GM18858 (cell line): ENCODE measurements at regions not wholly inside any gene's neighbourhood (a gene's known extent, or its start where the extent isn't known, plus 50 kb on each side); places are given as distances from the start of the nearest gene placed in this dataset.
"Not testable (repeated sequence)": the region's sequence is repeated elsewhere in the genome, so short reads cannot be mapped to it uniquely, and the experiment has no call there.

Source experiments
- ATAC-seq: cut with Tn5 transposase; IDR thresholded peaks from one replicate; pipeline ENCODE4 v1.9.1; 2021; ENCODE audit not compliant: unreplicated experiment

DNA sequence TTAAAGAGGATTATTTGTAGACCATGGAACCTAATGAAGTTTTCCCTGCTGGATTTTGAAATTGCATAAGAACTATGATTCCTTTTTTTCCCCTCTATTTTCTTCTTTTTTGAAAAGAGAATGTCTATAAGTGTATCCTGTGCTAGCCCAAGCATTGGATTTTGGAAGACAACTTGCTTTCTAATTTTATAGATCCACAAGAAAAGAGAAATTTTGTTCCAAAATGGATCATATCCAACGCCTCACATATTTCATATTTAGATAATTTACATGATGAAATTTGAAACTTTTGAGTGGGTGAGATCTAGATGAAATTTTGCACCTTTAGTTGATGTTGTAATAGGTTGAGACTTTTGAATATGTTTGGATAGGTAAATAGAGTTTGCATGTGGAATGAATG is 978.7 kb downstream of the MRPL39 start:
- ATAC-seq, result no peak

DNA sequence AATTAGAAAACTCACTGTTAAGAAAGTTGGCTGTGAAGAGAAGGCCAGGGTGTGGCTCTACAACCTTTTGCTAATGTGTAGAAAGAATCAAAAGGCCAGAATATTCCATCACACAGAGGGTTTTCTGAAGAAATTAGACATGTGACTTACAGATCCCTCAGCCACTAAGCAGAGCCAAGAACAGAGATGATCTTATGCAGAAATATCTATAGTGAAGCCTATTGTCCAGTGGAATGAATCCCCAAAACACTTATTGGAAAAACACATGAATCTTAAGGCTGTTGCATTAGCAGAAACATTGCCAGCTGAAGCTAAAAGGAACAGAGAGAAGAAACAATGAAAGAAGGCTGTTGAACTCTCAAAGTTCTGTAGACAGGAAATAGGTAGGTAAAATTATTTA is 979.2 kb downstream of the MRPL39 start:
- no peak for ATAC-seq

DNA sequence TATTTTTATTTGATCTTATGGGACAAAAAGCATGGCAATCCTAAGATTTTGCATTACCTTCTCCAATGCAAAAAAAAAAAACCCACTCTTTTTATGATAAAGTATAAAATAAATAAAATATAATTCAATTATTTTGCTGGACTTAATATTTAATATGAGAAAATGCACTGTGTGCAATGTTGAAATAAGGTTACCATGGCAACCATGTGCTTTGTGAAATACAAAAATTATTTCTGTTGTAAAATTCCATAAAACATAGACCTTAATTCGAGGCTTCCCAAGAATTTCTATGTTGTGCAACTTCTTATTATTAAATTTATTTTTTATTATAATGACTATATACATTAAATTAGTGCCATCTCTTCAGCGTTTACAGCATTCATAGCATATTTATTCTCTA is 989.5 kb downstream of the MRPL39 start:
- ATAC-seq, result no peak

DNA sequence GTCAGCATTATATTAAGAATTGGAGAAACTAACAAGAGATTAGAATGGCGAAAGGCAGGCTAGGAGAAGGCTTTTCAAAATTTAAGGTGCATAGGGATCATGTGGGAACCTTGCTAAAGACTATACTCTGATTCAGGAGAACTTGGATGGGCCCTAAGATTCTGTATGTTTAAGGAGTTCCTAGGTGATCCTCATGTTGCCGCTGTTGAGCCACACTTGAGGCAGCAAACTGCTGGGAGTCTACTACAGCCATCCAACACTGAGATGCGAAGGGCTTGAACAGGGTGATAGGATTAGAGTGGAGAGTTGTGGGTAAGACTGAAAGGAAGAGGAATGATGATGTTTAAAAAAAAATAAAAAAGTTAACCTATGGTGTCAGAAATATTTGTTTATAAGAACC is 1013.2 kb downstream of the MRPL39 start:
- no peak for ATAC-seq

DNA sequence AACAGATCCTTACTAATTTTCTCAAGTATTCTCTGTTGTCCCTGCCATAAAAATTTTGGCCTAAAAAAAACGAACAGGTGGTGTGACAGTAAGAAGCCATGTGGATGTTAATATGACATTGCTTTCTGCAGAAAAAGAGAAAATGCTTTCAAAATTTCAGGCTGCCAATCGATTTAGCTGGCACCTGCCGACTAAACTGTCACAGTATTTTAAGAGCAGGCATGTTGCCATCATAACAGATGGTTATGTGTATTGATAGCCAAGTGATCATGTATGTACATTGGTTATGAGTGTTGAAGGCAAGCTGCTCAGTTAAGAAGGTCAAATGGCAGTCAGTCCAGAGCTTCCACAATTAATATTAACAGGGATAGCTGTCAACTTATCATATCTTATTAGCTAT is 1017.0 kb downstream of the MRPL39 start:
- no peak for ATAC-seq

DNA sequence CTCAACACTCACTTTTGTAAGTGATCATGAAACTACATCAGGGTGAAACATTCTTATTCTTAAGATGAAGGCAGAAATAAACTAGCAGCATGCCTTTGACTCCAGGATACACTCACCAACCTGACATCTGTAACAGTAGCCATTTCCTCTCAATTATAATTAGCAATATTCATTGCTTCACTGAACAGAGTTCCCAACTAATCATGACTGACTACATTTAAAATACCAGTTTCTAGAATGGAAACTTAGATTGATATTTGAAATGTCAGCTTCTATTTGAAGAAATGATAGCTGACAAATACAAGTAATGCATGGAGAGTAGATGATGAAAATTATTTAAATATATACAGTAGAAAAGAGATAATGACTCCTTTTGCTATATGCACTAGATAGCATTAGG is 1023.8 kb downstream of the MRPL39 start:
- ATAC-seq, result no peak

DNA sequence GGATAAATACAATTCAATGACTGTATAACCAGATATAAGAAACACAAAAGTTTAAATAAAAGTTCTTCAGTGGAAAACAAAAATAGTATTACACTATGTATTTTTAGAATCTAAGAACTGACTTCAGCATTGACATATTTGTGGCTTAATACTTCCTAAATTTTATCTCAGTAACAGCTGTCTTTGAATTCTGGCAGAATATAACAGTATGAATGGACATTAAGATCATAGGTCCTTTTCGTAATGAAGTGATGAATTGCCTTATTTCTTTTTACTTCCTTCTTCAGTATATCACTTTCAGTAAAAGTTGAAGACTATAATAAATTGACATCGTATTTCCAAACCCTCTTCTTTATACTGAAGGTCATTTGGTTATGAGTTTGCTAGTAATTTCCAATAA is 1030.0 kb downstream of the MRPL39 start:
- no peak for ATAC-seq

DNA sequence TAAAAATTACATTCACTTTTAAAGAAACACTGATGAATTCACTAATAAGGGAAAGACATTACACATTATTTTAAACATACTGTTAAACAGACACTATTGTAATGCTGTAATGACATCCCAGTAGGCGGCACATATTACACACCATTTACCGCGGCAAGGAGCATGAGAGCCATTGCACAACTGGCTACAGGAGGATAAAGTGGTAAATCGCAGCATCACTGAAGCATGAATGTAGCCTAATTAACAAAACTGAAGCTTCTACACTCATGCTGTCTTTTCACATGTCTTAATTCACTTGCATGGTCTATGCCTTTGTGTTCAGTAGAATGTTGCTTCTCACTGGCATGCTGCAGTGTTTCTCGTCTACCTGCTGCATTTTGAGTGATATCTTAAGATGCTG is 1046.0 kb downstream of the MRPL39 start:
- ATAC-seq, result no peak

DNA sequence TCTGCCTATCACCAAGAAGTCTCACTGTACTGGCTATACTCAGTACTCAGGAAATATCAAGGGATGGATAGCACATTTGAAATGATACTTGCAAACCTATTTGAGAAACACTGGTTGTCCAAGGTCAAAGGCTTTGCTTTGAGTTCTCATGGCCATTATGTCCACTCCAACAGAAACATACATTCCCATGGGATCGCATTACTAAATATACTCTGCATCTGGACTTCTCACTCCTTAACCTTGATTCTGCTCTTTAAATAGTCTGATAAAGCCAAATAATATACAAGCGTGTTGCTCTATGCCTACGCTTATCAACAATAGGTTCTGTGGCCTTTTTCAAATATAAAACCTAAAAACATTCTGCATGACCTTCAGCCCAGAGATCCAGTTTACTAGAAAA is 1054.8 kb downstream of the MRPL39 start:
- ATAC-seq, result no peak

DNA sequence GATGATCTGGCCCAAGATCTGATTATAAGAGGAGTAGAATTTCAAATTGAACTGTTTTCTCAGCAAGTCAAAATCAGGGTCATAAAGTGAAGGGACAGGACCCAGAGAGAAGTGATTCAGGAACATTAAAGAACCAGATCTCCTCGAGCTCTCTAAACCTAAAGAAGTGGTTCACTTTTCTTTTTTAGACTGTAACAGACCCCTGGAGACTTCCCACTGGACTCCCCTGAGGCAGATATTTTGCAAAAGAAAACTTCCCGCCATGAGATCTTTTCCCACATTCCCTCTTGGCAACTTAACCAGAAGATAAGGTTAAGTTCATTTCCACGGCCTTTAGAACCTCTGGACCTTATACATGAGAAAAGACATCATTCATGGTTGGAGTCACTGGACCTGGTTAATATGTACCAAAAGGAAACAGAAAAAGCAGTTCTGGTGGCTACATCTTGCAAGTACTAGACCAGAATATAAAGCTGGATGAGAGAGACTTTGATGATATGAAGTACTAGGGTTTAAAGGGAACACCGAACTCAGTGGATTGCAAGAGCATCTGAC is 1061.4 kb downstream of the MRPL39 start:
- ATAC-seq, result no peak

DNA sequence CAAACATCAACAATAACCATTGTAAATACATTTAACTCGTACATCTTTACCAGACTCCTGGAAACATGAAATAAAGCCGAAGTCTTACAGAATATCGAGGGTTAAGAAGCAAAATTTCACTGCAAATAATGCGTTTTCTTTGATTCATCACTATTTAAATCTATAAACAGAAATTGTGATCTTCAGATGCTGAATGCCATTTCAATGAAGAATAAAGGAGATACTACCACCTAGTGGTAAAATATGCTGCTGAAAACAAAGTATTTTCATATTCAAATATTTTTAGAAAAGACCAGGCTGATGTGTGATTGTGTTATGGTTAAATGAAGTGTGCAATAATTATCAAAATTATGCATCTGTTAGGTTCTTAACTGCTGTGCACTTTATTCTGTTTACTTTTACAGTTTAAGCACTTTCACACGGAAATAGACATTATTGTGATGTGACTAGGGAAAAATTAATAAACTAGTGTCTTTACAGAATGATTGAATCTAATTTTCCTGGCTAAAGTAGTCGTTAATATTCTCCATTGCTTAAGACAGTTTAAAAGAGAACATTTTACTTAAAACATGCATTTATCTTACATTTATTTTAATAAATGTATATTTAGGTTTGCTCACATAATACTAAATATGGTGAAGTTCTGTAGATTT is 1093.1 kb downstream of the MRPL39 start:
- no peak for ATAC-seq

DNA sequence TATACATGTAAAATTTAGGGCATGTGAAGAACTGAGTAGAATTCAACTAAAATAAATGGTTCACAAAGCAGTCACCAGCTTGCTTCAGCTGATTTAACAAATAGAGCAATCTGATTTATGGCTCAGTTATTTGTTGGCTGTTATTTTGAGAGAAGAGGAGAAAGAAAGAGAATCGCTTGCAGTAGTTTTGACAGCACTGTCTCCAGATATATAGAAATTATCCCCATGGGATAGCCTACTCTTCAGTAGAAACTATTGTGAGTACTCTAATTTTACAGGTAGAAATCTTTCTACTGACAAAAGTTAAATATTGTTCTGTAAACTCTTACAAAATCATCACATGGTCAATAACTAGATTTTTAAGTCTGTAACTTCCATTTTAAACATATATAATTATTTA is 1098.2 kb downstream of the MRPL39 start:
- ATAC-seq, result no peak

DNA sequence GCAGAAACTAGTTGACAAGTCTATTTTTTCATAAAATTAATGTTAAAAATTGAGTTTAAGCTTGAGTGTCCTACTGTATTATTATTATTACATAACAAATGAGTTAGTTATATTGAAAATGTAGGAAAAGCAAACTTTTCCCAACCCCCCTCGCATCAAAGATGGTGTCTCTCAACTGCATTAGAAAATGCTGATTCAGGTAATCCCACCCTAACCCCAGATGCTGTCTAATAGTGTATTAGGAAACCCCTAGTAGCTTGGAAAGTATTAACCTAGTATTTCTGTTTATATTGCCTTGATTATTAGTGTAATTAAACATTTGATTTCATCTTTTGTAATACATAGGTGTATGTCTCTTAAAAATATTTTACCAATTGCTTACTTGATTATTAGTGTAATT is 1120.3 kb downstream of the MRPL39 start:
- ATAC-seq, result no peak

DNA sequence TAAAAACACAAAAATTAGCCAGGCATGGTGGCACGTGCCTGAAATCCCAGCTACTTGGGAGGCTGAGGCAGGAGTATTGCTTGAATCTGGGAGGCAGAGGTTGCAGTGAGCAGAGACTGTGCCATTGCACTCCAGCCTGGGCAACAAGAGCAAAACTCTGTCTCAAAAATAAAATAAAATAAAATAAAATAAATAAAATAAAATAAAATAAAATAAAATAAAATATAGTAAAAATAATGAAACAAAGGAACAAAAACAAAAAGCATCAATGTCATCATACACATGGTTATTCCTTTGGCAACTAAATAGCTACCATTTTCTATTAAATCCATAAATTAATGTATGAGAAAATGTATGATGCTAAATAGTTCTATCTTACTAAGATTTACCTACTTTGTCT is 1123.9 kb downstream of the MRPL39 start:
- not testable (repeated sequence) for ATAC-seq

DNA sequence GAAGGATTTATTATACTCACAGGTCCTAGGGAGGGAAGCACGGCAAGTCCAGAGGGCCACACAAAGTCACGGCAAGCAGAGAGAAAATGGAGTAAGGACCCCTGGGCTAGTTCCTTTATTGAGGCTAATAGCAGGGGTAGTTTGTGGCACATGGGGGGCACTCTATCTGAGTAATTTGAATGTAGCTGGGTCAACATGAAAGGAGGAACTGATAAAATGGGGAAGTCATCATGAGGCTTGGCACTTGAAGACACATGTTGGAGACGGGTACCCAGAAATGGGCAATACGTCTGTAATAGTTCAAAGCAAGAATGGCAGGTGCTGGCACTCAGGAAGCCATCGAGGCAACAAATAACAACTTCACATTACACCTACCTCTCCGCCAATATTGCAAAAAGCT is 1136.4 kb downstream of the MRPL39 start:
- ATAC-seq, result no peak

DNA sequence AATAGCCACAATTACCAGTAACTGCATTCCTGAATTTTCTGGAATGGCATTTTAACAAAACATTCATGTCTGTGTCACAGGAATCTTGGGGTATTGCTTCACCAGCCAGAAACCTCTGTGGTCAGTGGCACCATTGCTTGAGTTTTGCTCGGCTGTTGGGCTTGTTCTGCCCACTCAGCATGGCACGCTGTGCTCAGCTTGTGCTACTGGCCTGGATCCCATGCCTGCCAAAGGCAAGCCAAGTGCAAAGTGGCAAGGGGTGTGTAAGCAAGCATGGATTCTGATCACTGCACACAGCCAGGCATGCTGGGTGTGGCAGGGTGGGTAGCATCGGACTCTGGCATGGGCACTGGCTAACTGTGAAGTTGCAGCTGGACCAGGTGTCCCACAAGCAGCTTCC is 1150.9 kb downstream of the MRPL39 start:
- ATAC-seq, result no peak

DNA sequence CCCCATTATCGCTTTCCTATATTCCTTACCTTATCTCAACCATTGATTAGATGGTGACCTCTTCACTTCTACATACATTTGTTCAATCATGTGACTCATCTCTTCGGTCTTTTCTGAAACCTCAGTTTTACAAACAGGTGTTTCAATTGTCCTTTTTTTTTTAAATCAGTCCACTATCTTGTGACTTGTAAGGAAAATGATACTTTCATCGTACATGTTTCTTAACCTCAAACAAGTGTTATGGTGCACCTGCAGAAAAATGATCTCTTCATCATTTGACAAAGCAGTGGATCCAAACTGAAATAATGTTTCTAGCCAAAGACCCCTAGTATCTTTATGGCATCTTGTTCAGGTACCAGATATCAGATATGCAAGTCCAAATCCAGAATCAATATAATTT is 1157.2 kb downstream of the MRPL39 start:
- ATAC-seq, result no peak

DNA sequence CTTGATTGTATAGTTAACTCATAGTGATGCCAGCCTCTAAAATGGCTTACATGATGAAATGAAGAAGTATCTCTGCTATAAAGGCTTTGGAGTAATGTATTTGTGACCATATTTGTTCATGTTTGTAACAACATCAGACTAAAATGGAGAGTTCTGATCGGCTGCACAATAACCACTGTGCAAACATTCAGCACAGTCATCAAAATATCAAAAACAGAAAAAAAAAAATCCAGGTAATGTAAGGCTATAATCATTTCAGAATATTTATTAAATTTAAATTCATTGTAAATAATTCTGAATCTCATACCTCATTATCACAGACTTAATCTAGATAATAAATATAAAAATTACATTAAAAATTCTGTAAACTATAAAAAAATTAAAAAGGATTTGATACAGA is 1161.8 kb downstream of the MRPL39 start:
- no peak for ATAC-seq

DNA sequence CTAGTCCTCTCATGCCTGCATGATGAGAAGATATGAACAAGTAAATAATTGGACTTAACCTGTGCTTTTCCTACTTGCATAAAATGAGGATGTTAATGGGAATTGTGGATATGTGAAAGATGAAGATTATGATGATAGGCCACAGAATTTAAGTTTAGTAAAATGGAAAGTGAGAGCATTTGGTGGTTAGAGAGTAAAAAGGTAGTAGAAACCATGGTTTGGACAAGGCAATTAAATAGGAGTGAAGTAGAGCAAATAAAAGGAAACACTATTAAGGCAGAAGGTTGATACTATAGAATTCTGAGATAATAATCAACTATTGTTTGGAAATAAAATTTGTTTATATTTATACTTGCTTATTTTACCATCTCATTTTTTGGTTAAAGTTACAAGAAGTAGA is 1162.5 kb downstream of the MRPL39 start:
- peak; percentile 45 for ATAC-seq

DNA sequence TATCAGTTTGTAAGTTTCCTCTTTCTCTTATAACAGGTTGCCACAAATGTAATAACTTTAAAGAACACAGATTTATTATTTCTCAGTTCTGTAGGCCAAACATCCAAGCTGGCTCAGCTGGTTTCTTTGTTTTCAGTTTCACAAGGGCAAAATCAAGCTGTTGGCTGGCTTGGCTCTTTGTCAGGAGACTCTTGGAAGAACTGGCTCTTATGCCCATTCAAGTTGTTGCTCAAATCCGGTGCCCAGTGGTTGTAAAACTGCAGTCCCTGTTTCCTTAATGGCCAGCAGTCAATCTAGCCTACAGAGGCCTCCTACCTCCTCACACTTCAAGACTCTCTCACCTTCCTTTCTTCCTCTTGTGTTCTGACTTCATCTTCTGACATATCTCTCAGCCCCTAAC is 1171.0 kb downstream of the MRPL39 start:
- ATAC-seq, result no peak

DNA sequence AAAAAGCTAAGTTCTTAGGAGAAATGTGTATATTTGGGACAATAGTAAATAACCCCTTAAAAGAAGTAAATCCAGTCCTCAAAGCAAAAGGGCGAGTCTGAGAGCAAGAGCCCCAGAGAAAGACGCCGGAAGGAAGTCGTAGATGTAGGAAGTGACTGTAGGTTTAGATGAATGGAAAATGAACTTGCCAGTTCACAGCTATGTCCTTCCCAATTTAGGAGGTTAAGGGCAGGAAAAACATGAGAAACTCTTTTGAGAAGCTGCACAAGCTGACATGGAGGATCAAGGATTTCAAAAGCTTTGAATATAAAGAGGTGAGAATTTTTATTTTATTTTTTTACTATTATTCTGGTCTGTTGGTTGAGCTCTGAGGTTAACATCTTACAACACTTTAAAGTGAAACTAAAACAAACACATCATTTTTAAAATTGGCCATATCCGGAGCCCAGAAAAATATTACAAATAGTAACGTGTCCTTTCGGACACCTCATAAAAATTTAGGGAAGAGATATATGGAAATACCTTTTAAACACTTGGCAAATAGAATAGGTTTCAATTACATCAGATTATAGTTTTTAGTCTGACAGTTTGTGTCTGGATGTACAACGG is 1178.6 kb downstream of the MRPL39 start:
- peak; percentile 77 for ATAC-seq

DNA sequence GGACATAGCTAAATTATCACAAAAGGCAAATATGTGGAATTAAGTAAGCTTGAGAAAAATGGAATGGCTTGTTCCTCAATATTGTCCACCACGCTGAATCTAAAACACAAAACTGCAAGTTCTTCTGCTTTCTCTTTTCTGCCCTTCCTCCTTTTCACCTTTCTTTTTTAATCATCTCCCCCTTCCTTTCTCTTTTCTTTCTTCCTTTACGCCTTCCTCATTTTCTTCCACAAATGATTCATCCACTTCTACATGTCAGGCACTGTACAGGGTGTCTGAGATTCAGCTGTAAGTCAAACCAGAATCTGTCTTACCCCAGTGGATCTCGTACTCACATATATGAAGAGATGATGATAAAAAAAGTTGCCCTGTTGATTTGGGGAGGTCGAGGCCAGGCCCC is 1182.5 kb downstream of the MRPL39 start:
- no peak for ATAC-seq

DNA sequence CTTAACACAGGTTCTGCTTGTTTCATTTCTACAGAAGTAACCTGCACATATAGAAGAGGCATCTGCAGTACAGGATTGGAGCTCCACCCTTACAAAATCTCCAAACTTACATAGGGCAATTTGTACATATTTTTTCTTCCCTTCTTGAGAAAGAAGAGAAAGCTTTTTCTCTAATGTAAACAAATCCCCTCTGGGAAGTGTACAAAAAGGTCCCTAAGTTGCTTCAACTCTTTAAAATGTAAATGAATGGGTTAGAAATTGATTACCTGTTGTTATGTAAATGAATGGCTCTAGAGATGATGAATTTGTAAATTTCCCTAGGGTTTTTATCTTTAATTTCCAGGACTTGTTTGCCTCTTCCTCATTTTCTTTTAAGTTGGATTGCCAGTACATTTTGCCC is 1183.7 kb downstream of the MRPL39 start:
- ATAC-seq, result no peak
